ENCODE measurements at regions not wholly inside any gene's neighbourhood (a gene's known extent, or its start where the extent isn't known, plus 50 kb on each side); places are given as distances from the start of the nearest gene placed in this dataset.

DNA sequence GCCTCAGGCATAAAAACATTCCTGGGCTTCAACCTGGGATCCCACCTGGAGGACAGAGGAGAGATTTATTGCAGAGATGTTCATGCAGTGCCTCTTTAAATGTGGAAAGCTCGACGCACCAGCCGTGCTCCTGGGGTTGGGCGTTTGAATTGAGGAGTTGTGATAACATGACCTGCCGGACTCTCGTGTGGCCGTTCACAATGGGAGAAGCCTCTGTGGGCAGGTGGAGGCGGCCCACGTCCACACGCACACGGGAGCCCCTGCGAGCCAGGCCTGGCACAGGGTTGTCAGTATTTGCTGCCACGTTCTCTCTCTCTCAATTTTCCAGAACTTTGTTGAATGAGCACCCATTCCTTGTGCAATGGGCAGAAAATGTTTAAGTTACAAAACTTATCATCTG lies 58.3 kb upstream of the PPARA start:
- TF ChIP-seq, protein P1, sequence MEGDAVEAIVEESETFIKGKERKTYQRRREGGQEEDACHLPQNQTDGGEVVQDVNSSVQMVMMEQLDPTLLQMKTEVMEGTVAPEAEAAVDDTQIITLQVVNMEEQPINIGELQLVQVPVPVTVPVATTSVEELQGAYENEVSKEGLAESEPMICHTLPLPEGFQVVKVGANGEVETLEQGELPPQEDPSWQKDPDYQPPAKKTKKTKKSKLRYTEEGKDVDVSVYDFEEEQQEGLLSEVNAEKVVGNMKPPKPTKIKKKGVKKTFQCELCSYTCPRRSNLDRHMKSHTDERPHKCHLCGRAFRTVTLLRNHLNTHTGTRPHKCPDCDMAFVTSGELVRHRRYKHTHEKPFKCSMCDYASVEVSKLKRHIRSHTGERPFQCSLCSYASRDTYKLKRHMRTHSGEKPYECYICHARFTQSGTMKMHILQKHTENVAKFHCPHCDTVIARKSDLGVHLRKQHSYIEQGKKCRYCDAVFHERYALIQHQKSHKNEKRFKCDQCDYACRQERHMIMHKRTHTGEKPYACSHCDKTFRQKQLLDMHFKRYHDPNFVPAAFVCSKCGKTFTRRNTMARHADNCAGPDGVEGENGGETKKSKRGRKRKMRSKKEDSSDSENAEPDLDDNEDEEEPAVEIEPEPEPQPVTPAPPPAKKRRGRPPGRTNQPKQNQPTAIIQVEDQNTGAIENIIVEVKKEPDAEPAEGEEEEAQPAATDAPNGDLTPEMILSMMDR (IDR thresholded peaks at IDR 0.05 in 4 of 5, conservative IDR thresholded peaks at IDR 0.05 in 1 of 5), result no peak
- no peak for TF ChIP-seq POLR2A (IDR thresholded peaks at IDR 0.05)
